ENCODE measurements at regions not wholly inside any gene's neighbourhood (a gene's known extent, or its start where the extent isn't known, plus 50 kb on each side); places are given as distances from the start of the nearest gene placed in this dataset.

GRCh38 chr6:153595903-153596302 lies 443.1 kb upstream of the OPRM1 start:
- no peak for TF ChIP-seq CTCF (conservative IDR thresholded peaks at IDR 0.05; ENCODE audit: low read length)
- DNase-seq (ENCODE audit: low read depth), result no peak
- no peak overlapping the region for H3K4me3 ChIP-seq (ENCODE audit: low read length)

DNA sequence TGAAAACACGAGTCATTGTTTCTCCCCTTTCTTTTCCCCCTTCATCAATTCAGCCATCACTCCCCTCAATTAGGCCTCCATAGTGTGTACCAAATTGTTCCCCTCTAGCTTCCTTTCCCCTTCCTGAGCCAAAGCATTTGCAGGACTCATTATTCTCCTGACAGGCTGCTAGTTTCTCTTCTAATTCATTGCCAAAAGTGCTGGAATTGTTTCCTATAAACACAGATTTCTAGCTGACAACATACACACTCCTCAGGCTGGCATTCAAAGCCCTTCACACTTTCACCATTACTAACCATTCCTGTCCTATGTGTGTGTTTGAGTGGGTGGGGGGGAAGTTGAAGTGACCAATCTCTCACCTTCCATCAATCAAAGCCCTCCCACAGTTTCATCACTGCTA lies 444.2 kb upstream of the OPRM1 start:
- H3K4me3 ChIP-seq (ENCODE audit: low read length), result no peak overlapping the region
- TF ChIP-seq CTCF (conservative IDR thresholded peaks at IDR 0.05; ENCODE audit: low read length), result no peak
- DNase-seq (ENCODE audit: low read depth), result no peak

GRCh38 chr6:153591159-153591558 lies 447.9 kb upstream of the OPRM1 start:
- TF ChIP-seq CTCF (conservative IDR thresholded peaks at IDR 0.05; ENCODE audit: low read length), result no peak
- no peak overlapping the region for H3K4me3 ChIP-seq (ENCODE audit: low read length)
- DNase-seq (ENCODE audit: low read depth), result no peak

DNA sequence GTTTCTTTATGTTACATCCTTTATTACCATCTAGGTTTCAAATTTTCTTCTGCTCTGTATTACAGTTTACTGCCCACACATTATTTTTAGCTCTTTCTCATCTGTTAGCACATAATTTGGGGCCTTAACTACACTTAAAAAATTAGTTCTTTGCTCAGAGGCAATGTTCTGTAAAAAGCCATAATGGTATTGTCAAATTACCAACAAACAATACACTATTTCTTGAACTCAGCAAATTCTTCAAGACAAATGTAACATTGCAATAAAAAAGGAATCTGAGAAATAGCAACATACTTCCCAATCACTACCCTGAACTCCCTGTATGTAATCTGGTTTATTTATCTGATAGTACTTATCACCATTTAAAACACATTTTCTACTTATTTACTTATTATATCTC lies 448.6 kb upstream of the OPRM1 start:
- TF ChIP-seq CTCF (conservative IDR thresholded peaks at IDR 0.05; ENCODE audit: low read length), result no peak
- H3K4me3 ChIP-seq (ENCODE audit: low read length), result no peak overlapping the region
- no peak for DNase-seq (ENCODE audit: low read depth)

DNA sequence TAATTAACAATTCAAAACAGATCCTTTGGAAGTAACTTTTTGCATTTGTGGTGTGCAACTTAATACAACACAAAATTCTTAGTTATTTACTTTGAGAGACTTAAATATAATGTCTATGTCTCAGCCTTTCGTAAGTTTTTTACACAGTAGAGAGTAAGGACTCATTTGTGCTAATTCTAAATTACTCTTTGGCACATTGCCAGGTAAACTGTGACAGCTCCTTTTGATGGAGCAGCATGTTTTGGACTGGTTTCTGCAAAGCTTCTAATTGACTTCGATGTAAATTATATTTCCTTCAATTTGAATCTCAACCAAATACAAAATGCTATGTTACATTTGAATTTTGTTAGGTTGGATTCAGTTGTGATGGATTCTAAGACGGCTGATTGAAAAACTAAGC lies 450.7 kb upstream of the OPRM1 start:
- no peak for TF ChIP-seq CTCF (conservative IDR thresholded peaks at IDR 0.05; ENCODE audit: low read length)
- H3K4me3 ChIP-seq (ENCODE audit: low read length), result no peak overlapping the region
- no peak for DNase-seq (ENCODE audit: low read depth)

- TF ChIP-seq CTCF (conservative IDR thresholded peaks at IDR 0.05; ENCODE audit: low read length), result no peak
- no peak overlapping the region for H3K4me3 ChIP-seq (ENCODE audit: low read length)
These were observed 452.6 kb upstream of the RGS17 start for GRCh38 chr6:153583685-153584084.

DNA sequence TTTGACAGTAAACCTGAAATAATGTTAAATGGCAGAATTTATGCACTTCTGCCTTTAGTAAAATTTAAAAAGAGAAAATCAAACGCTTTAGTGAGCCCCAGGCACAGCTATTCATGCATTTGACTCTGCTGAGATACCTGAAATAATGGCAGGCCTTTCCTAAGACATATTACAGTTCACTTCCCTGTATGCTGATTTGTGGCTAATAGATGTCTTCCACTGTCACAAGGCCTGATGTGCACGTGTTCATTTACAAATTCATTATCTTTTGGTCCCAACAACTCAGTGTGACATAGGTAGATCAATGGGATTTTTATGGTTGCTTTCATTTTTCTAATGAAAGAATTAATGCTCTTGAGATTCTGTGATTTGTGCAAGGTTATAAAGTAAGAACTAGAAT lies 449.7 kb upstream of the RGS17 start:
- TF ChIP-seq CTCF (conservative IDR thresholded peaks at IDR 0.05; ENCODE audit: low read length), result no peak
- no peak overlapping the region for H3K4me3 ChIP-seq (ENCODE audit: low read length)
- no peak for DNase-seq (ENCODE audit: low read depth)

More at GRCh38 chr6:153583685-153584084, 452.6 kb upstream of the RGS17 start:
- no peak for DNase-seq (ENCODE audit: low read depth)

All from AG10803 (cell line).